MCF 10A (cell line): ENCODE measurements at regions not wholly inside any gene's neighbourhood (a gene's known extent, or its start where the extent isn't known, plus 50 kb on each side); places are given as distances from the start of the nearest gene placed in this dataset.

Experiments used
- BruUV-seq: library from RNA; stranded (reverse); fragments of 400-500 nt; replicated peaks from 2 replicates; lab custom pipeline; 2021; lab: Mats Ljungman, UMichigan
- CTCF ChIA-PET: fragments of 300-600 bp; sonication (Branson Sonifier 250); formaldehyde crosslinking; extraction: SDS; loops from one replicate; lab custom pipeline; 2021; ENCODE audit warnings: antibody characterized with exemption, inconsistent platforms; lab: Yijun Ruan, JAX
- POLR2A ChIA-PET: fragments of 300-600, 350-650 bp; sonication (Branson Sonifier 250); formaldehyde crosslinking; extraction: SDS; loops from one replicate; lab custom pipeline; 2020; ENCODE audit warnings: antibody characterized with exemption, inconsistent platforms; lab: Yijun Ruan, JAX
- DNase-seq: peaks from one replicate; pipeline ENCODE4 v3.0.0-alpha.2; 2018; ENCODE audit not compliant: unreplicated experiment
- H3K27ac Mint-ChIP-seq: one replicate; pipeline ENCODE4 v1.8.0; 2022; ENCODE audit warnings: mild to moderate bottlenecking, low read depth, mixed read lengths; ENCODE audit not compliant: unreplicated experiment
- H3K27me3 Mint-ChIP-seq: one replicate; pipeline ENCODE4 v1.8.0; 2022; ENCODE audit warnings: mixed read lengths; ENCODE audit not compliant: insufficient read depth, unreplicated experiment
- H3K36me3 Mint-ChIP-seq: one replicate; pipeline ENCODE4 v1.8.0; 2022; ENCODE audit warnings: mild to moderate bottlenecking, moderate library complexity, mixed read lengths; ENCODE audit not compliant: insufficient read depth, unreplicated experiment
- H3K4me1 Mint-ChIP-seq: one replicate; pipeline ENCODE4 v1.8.0; 2022; ENCODE audit warnings: mixed read lengths; ENCODE audit not compliant: insufficient read depth, unreplicated experiment
- H3K4me3 Mint-ChIP-seq: one replicate; pipeline ENCODE4 v1.8.0; 2022; ENCODE audit warnings: mild to moderate bottlenecking, moderate library complexity, mixed read lengths; ENCODE audit not compliant: unreplicated experiment
- H3K9me3 Mint-ChIP-seq: one replicate; pipeline ENCODE4 v1.8.0; 2022; ENCODE audit warnings: mixed read lengths; ENCODE audit not compliant: unreplicated experiment
- CTCF ChIP-seq: fragments of 200-600 bp; IDR thresholded peaks from one replicate; pipeline ENCODE4 v1.8.0; 2022; ENCODE audit warnings: antibody characterized with exemption, mild to moderate bottlenecking; ENCODE audit not compliant: unreplicated experiment
- intact Hi-C: fragments of 100-400 bp; cut with micrococcal nuclease; formaldehyde crosslinking; loops from 2 replicates; pipeline ENCODE4 v1.14.1; 2022

GRCh38 chr6:112549749-112550148 lies 202.6 kb downstream of the RFPL4B start:
- CTCF ChIA-PET, result interaction anchor here (0.6 to 0.7 kb wide), 5 partner anchors 13 to 846 kb away, joined by 3 to 5 read pairs (median 4); no protein-coding TSS in a partner anchor
- BruUV-seq, result no TSS peak
- H3K27ac Mint-ChIP-seq, result no peak overlapping the region
- H3K4me1 Mint-ChIP-seq, result no peaks in the 10 kb centered on the region
- no peak overlapping the region for H3K4me3 Mint-ChIP-seq
- POLR2A ChIA-PET, result no interaction called here
- intact Hi-C loops, result no loop called here
- no peak for TF ChIP-seq CTCF
- H3K9me3 Mint-ChIP-seq, result no peaks in the 10 kb centered on the region
- DNase-seq, result no peak
- H3K36me3 Mint-ChIP-seq, result no peaks in the 10 kb centered on the region
- no peaks in the 10 kb centered on the region for H3K27me3 Mint-ChIP-seq

- no peaks in the 10 kb centered on the region for H3K9me3 Mint-ChIP-seq
- H3K4me1 Mint-ChIP-seq, result no peaks in the 10 kb centered on the region
- no peaks in the 10 kb centered on the region for H3K36me3 Mint-ChIP-seq
- no peak for TF ChIP-seq CTCF
- no TSS peak for BruUV-seq
- H3K27me3 Mint-ChIP-seq, result no peaks in the 10 kb centered on the region
- CTCF ChIA-PET, result no interaction called here
- no peak overlapping the region for H3K27ac Mint-ChIP-seq
- no peak for DNase-seq
- intact Hi-C loops, result no loop called here
- POLR2A ChIA-PET, result no interaction called here
- no peak overlapping the region for H3K4me3 Mint-ChIP-seq
Observed at GRCh38 chr6:112557435-112557834, 210.3 kb downstream of the RFPL4B start.

GRCh38 chr6:112557961-112558360 lies 210.8 kb downstream of the RFPL4B start:
- Mint-ChIP-seq H3K36me3 (no peaks in the 10 kb centered on the region), H3K27me3 (no peaks in the 10 kb centered on the region), H3K27ac (no peak overlapping the region), H3K9me3 (no peaks in the 10 kb centered on the region), H3K4me3 (no peak overlapping the region), H3K4me1 (no peaks in the 10 kb centered on the region)
- ChIA-PET POLR2A (no interaction called here), CTCF (interaction anchor here (0.6 kb wide), 1 partner anchor 864 kb away, joined by 4 read pairs; no protein-coding TSS in a partner anchor)
- intact Hi-C loops, result no loop called here
- no peak for DNase-seq
- TF ChIP-seq CTCF, result no peak
- no TSS peak for BruUV-seq

GRCh38 chr6:112560651-112561050 lies 213.5 kb downstream of the RFPL4B start:
- peak; percentile 5 for DNase-seq
- no peak for TF ChIP-seq CTCF
- H3K36me3 Mint-ChIP-seq, result no peaks in the 10 kb centered on the region
- no peak overlapping the region for H3K4me3 Mint-ChIP-seq
- no peaks in the 10 kb centered on the region for H3K27me3 Mint-ChIP-seq
- no peak overlapping the region for H3K27ac Mint-ChIP-seq
- CTCF ChIA-PET, result interaction anchor here (0.6 to 1.6 kb wide), 5 partner anchors 10 to 189 kb away, joined by 3 to 4 read pairs (median 3); no protein-coding TSS in a partner anchor
- no TSS peak for BruUV-seq
- H3K4me1 Mint-ChIP-seq, result peaks cover 6% of the 10 kb centered on the region
- POLR2A ChIA-PET, result no interaction called here
- intact Hi-C loops, result no loop called here
- H3K9me3 Mint-ChIP-seq, result no peaks in the 10 kb centered on the region
